Thymus (tissue), 11 donors: ENCODE measurements at regions not wholly inside any gene's neighbourhood (a gene's known extent, or its start where the extent isn't known, plus 50 kb on each side); places are given as distances from the start of the nearest gene placed in this dataset.

Experiments used
- DNase-seq, 9 donors: peaks; one replicate each; pipeline ENCODE4 v3.0.0-alpha.2; 2013; ENCODE audit warnings: low spot score in 9 of 9, low read depth in 6 of 9, missing footprints in 1 of 9
- H3K27ac ChIP-seq, 2 donors: one replicate each; pipeline ENCODE4 v1.5.1; 2013; ENCODE audit warnings: control low read depth in 1 of 2, low read depth in 1 of 2, low read length in 1 of 2, mild to moderate bottlenecking in 1 of 2, moderate library complexity in 1 of 2
- H3K27me3 ChIP-seq, 2 donors: one replicate each; pipeline ENCODE4 v1.5.1; 2013; ENCODE audit warnings: low read length in 1 of 2; ENCODE audit not compliant: control insufficient read depth in 2 of 2, insufficient read depth in 1 of 2
- H3K36me3 ChIP-seq, 2 donors: one replicate each; pipeline ENCODE4 v1.5.1; 2013; ENCODE audit warnings: low read length in 1 of 2, mild to moderate bottlenecking in 1 of 2, moderate library complexity in 1 of 2; ENCODE audit not compliant: control insufficient read depth in 2 of 2, insufficient read depth in 2 of 2
- H3K4me1 ChIP-seq, 2 donors: one replicate each; pipeline ENCODE4 v1.5.1; 2013; ENCODE audit warnings: low read length in 2 of 2; ENCODE audit not compliant: control insufficient read depth in 2 of 2, insufficient read depth in 2 of 2
- H3K4me3 ChIP-seq, 2 donors: one replicate each; pipeline ENCODE4 v1.5.1; 2013; ENCODE audit warnings: low read length in 2 of 2, control low read depth in 1 of 2, mild to moderate bottlenecking in 1 of 2
- H3K9me3 ChIP-seq, 2 donors: one replicate each; pipeline ENCODE4 v1.5.1; 2013; ENCODE audit warnings: low read length in 1 of 2, mild to moderate bottlenecking in 1 of 2; ENCODE audit not compliant: control insufficient read depth in 2 of 2, insufficient read depth in 1 of 2
- WGBS: extraction: QIAGEN DNeasy Blood & Tissue Kit; methylation state at CpG from one replicate; pipeline ENCODE4 v1.1.7; 2013; 5-methylcytosine and 5-hydroxymethylcytosine counted together
- donor health status: healthy.

DNA sequence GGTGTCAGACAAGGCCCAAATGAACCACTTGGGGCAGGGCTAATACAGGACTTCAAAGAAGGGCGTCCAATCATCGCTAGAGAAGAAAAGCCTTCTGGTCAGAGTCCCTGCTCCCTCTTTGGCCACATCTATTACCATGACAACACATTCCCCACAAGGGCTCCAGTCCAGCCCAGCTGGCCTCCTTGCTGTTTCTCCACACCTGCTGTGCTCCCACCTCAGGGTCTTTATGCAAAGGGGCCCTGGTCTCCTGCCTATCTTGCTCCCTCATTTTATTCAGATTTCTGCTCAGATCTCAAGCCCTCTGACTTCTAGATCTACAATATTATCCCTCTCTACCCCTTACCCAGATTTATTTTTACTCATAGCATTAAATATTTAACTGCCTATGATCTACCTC lies 58.0 kb upstream of the KIRREL3 start:
- H3K36me3 ChIP-seq: no peaks in the 10 kb centered on the region
- no peak overlapping the region for H3K4me3 ChIP-seq
- 93% methylated on average over 2 of the region's 2 CpGs for WGBS
- no peaks in the 10 kb centered on the region for H3K9me3 ChIP-seq
- no peaks in the 10 kb centered on the region for H3K4me1 ChIP-seq
- H3K27me3 ChIP-seq: no peaks in the 10 kb centered on the region
- no peak overlapping the region for H3K27ac ChIP-seq
- DNase-seq: no peak

DNA sequence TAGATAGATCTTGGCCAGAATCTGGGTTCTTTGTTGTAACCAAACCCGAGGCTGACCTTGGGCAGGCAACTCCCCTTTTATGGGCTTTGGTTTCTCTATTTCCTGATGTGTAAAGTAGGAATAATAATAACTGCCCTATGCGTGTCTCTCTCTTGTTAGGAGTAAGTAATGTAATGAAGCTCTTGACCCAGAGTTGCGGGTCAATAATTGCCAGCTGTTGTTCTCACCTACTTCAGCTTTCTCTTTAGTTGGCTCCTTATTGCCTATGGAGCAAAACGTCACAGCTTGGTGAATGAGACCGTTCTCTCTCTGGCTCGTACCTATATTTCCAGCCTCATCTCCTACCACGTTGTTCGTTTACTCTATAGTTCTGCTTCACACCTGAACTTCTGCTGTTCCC lies 56.6 kb upstream of the KIRREL3 start:
- H3K4me1 ChIP-seq: no peaks in the 10 kb centered on the region
- no peaks in the 10 kb centered on the region for H3K9me3 ChIP-seq
- no peaks in the 10 kb centered on the region for H3K27me3 ChIP-seq
- no peak overlapping the region for H3K4me3 ChIP-seq
- 89% methylated on average over 8 of the region's 8 CpGs for WGBS
- H3K36me3 ChIP-seq: no peaks in the 10 kb centered on the region
- no peak overlapping the region for H3K27ac ChIP-seq
- no peak for DNase-seq

DNA sequence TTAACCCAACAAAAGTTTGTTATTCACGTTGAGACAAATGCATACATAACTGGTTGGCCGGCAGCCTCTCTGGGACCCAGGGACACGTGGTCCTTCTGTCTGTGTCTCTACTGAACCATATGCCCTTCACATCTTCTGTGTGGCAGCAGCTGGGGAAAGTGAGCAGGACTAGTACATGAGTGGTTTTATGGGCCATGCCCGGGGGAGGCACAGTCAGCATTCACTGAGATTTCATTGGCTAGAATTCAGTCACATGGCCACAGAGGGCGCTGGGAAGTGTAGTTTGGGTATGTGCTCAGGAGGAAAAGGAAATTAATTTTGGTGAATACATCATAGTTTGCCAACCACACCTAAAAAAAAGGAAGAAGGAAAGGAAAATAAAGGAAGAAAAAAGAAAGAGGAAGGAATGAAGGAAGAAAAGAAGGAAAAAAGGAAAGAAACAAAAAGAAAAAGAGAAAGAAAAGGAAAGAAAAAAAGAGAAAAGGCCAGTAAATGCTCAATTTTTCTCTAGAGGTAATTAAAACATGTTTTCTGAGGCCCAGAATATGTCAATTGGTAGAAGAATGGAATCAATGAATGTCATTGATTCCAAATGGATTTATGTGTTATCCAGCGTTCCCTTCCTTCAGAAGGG lies 55.9 kb upstream of the KIRREL3 start:
- no peak overlapping the region for H3K4me3 ChIP-seq
- H3K9me3 ChIP-seq: no peaks in the 10 kb centered on the region
- H3K27ac ChIP-seq: no peak overlapping the region
- DNase-seq: no peak
- no peaks in the 10 kb centered on the region for H3K36me3 ChIP-seq
- no peaks in the 10 kb centered on the region for H3K4me1 ChIP-seq
- H3K27me3 ChIP-seq: no peaks in the 10 kb centered on the region
- 88% methylated on average over 6 of the region's 6 CpGs for WGBS

DNA sequence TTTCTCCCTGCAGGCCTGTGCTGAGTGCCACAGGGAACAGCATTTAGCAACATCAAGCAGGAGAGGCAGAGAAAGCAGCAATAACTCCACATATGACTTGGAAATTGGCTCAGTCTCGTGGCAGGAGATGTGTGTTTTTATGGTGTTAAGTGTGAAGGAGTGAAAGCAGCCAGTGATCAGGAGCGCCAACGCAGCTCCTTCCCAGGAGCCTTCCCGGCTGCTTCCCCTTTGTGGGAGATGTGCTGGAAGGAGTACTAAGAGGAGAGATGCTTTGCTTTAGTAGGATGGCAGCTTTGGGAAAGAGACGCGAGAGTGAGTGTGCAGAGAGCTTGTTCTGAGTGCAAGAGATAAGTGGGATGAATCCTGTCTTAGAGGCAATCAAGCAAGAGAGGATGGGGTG lies 54.7 kb upstream of the KIRREL3 start:
- no peak overlapping the region for H3K4me3 ChIP-seq
- DNase-seq: no peak
- no peaks in the 10 kb centered on the region for H3K9me3 ChIP-seq
- 86% methylated on average over 6 of the region's 6 CpGs for WGBS
- H3K27me3 ChIP-seq: no peaks in the 10 kb centered on the region
- no peaks in the 10 kb centered on the region for H3K4me1 ChIP-seq
- no peaks in the 10 kb centered on the region for H3K36me3 ChIP-seq
- H3K27ac ChIP-seq: no peak overlapping the region

DNA sequence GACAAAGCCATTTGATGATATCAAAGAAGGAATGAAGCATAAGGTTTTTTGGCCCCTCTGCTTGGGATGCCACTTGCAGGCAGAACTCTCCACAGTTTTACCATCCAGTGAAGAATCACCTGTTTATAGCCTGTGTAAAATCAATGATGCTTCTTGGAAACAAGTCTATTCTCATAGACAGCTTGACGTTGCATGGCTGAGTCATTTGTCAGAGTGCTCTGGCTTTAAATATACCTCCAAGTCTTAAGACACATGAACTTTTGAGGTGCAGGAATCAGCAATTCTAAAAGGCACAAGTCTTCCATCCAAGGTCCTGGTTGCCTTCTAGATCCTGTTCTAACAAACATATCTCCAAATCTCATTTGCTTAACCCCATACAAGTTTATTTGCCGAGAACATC lies 53.6 kb upstream of the KIRREL3 start:
- DNase-seq: no peak
- H3K36me3 ChIP-seq: no peaks in the 10 kb centered on the region
- H3K9me3 ChIP-seq: no peaks in the 10 kb centered on the region
- no peaks in the 10 kb centered on the region for H3K27me3 ChIP-seq
- H3K4me3 ChIP-seq: no peak overlapping the region
- WGBS: 94% methylated on average over 2 of the region's 2 CpGs
- H3K4me1 ChIP-seq: no peaks in the 10 kb centered on the region
- H3K27ac ChIP-seq: no peak overlapping the region

DNA sequence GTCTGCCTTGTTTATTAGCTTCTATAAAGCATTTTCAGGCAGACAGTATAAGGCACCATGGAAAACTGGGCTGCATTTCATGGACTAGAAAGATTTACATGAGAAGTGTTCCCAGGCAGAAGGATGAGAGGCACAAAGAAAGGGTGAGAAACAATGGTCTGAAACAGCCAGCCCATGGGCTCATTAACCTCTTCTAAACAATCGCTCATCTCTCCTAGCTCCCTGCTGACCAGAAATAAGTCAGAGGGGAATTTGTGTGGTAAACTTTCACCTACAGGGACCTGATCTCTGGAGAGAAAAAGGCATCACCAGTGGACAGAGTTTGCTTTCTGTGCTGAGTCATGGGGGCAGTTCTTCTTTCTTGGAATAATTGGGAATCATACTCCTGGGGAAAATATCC lies 51.8 kb upstream of the KIRREL3 start:
- no peak overlapping the region for H3K27ac ChIP-seq
- no peaks in the 10 kb centered on the region for H3K9me3 ChIP-seq
- no peaks in the 10 kb centered on the region for H3K4me1 ChIP-seq
- DNase-seq: no peak
- no peaks in the 10 kb centered on the region for H3K27me3 ChIP-seq
- no peak overlapping the region for H3K4me3 ChIP-seq
- 70% methylated on average over 1 of the region's 1 CpG for WGBS
- H3K36me3 ChIP-seq: no peaks in the 10 kb centered on the region
